Astrocyte of the cerebellum (primary cell): ENCODE measurements at regions not wholly inside any gene's neighbourhood (a gene's known extent, or its start where the extent isn't known, plus 50 kb on each side); places are given as distances from the start of the nearest gene placed in this dataset.
"Not testable (repeated sequence)": the region's sequence is repeated elsewhere in the genome, so short reads cannot be mapped to it uniquely, and the experiment has no call there.

Source experiments
- DNase-seq: peaks from one replicate; pipeline ENCODE4 v3.0.0-alpha.2; 2011; ENCODE audit warnings: low read depth
- H3K4me3 ChIP-seq: 2 replicates; pipeline ENCODE4 v1.5.1; 2011; ENCODE audit warnings: mild to moderate bottlenecking, low read depth, low read length, moderate library complexity
- in situ Hi-C: cut with HindIII; loops from 2 replicates; pipeline ENCODE4 v1.10.0; 2017; ENCODE audit warnings: low sequenced_read_pairs
- TF ChIP-seq, protein P1 (sequence below): IDR thresholded peaks from 2 replicates; pipeline ENCODE4 v1.5.1; 2012; ENCODE audit warnings: low read length, low read depth, moderate library complexity, mild to moderate bottlenecking; ENCODE audit errors: missing control alignments

- in situ Hi-C loops: no loop called here
- TF ChIP-seq, protein P1, sequence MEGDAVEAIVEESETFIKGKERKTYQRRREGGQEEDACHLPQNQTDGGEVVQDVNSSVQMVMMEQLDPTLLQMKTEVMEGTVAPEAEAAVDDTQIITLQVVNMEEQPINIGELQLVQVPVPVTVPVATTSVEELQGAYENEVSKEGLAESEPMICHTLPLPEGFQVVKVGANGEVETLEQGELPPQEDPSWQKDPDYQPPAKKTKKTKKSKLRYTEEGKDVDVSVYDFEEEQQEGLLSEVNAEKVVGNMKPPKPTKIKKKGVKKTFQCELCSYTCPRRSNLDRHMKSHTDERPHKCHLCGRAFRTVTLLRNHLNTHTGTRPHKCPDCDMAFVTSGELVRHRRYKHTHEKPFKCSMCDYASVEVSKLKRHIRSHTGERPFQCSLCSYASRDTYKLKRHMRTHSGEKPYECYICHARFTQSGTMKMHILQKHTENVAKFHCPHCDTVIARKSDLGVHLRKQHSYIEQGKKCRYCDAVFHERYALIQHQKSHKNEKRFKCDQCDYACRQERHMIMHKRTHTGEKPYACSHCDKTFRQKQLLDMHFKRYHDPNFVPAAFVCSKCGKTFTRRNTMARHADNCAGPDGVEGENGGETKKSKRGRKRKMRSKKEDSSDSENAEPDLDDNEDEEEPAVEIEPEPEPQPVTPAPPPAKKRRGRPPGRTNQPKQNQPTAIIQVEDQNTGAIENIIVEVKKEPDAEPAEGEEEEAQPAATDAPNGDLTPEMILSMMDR: no peak
- DNase-seq: no peak
These were observed 173.4 kb downstream of the NDUFS4 start for GRCh38 chr5:53733853-53734252.

DNA sequence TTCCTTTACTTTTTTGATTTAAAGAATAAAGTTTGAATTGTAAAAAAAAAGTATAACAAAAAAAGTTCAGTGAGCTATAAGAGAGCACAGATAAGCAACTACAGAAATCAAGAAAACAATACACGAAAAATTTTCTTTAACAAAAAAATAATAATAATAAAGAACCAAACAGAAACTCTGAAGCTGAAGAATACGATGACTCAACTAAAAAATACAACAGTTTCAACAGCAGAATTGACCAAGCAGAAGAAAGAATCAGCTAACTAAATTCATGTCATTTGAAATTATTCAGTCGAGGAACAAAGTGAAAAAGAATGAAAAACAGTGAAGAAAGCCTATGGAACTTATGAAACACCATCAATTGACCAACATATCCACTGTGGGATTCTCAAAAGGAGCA lies 177.7 kb downstream of the NDUFS4 start:
- no peak for DNase-seq
- TF ChIP-seq, protein P1: no peak
- in situ Hi-C loops: no loop called here
- H3K4me3 ChIP-seq: no peak overlapping the region

More at GRCh38 chr5:53733853-53734252, 173.4 kb downstream of the NDUFS4 start:
- no peak overlapping the region for H3K4me3 ChIP-seq

- no peak for DNase-seq
- H3K4me3 ChIP-seq: no peak overlapping the region
- TF ChIP-seq, protein P1: no peak
- in situ Hi-C loops: no loop called here
These were observed 178.7 kb downstream of the NDUFS4 start for GRCh38 chr5:53739111-53739510.

- no peak overlapping the region for H3K4me3 ChIP-seq
- in situ Hi-C loops: no loop called here
- DNase-seq: no peak
- TF ChIP-seq, protein P1: no peak
These were observed 189.2 kb downstream of the NDUFS4 start for GRCh38 chr5:53749621-53750020.

DNA sequence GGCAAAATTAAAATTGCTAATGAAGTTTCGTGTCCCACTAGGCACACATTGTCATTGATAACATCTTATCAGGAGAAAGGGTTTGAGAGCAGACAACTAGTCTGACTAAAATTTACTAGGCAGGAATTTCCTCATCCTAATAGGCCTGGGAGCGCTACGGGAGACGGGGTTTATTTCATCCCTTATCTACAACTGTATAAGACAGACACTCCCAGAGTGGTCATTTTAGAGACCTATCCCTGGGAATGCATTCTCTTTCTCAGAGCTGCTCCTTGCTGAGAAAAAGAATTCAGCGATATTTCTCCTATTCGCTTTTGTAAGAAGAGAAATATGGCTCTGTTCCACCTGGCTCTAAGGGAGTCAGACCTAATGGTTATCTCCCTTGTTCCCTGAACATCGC lies 191.8 kb downstream of the NDUFS4 start:
- in situ Hi-C loops, DNase-seq: not testable (repeated sequence)

GRCh38 chr5:53766673-53767072 lies 206.2 kb downstream of the NDUFS4 start:
- TF ChIP-seq, protein P1: no peak
- in situ Hi-C loops: no loop called here
- no peak for DNase-seq
- no peak overlapping the region for H3K4me3 ChIP-seq

More for the DNA sequence above, 191.8 kb downstream of the NDUFS4 start:
- H3K4me3 ChIP-seq: not testable (repeated sequence)

- no peak for DNase-seq
- no peak overlapping the region for H3K4me3 ChIP-seq
- in situ Hi-C loops: no loop called here
- TF ChIP-seq, protein P1: no peak
These were observed 217.6 kb downstream of the NDUFS4 start for GRCh38 chr5:53777864-53778618.
